SJCRH30 (cell line): ENCODE measurements at regions not wholly inside any gene's neighbourhood (a gene's known extent, or its start where the extent isn't known, plus 50 kb on each side); places are given as distances from the start of the nearest gene placed in this dataset.

Source experiments
- DNase-seq, 2 experiments: peaks; one replicate each; pipeline ENCODE4 v3.0.0-alpha.2; 2015 to 2020
- H3K27ac ChIP-seq: fragments of 250-450 bp; sonication (Bioruptor Pico); 2 replicates; pipeline ENCODE4 v1.5.1; 2020; ENCODE audit warnings: mild to moderate bottlenecking, moderate library complexity
- H3K27me3 ChIP-seq: fragments of 250-450 bp; sonication (Bioruptor Pico); 2 replicates; pipeline ENCODE4 v1.5.1; 2020; ENCODE audit warnings: mild to moderate bottlenecking, moderate library complexity
- H3K36me3 ChIP-seq: fragments of 250-450 bp; sonication (Bioruptor Pico); 2 replicates; pipeline ENCODE4 v1.5.1; 2020; ENCODE audit warnings: mild to moderate bottlenecking, moderate library complexity
- H3K4me1 ChIP-seq: fragments of 250-450 bp; sonication (Bioruptor Pico); 2 replicates; pipeline ENCODE4 v1.5.1; 2020; ENCODE audit warnings: mild to moderate bottlenecking, moderate library complexity
- H3K4me3 ChIP-seq: fragments of 250-450 bp; sonication (Bioruptor Pico); 2 replicates; pipeline ENCODE4 v1.5.1; 2020; ENCODE audit warnings: mild to moderate bottlenecking, moderate library complexity
- H3K9me3 ChIP-seq: fragments of 250-450 bp; sonication (Bioruptor Pico); replicated peaks from 2 replicates; pipeline ENCODE4 v1.5.1; 2020; ENCODE audit warnings: mild to moderate bottlenecking, moderate library complexity

DNA sequence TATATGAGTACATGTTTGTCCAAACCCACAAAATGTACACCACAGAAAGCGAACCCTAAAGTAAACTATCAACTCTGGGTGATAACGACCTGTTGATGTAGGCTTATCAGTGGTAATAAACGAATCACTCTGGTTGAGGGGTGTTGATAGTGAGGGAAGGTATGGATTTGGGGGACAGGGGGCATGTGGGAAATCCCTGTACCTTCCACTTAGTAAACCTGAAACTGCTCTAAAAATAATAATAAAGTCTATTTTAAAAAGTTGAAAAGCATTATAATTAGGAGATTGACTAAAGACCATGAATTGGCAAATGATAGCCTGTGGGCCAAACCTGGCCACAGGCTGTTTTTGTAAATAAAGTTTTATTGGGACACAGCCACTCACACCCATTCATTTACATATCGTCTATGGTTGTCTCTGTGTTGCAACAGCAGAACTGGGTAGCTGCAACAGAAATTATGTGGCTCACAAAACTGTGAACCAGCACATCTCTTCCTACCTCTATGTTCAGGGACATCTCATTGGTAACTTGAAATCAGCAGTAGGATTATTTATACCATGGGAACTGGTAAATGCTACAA lies 85.5 kb upstream of the CDYL2 start:
- Histone ChIP-seq H3K36me3 (no peaks in the 10 kb centered on the region), H3K4me1 (no peaks in the 10 kb centered on the region), H3K9me3 (no peaks in the 10 kb centered on the region), H3K27ac (no peak overlapping the region), H3K27me3 (no peaks in the 10 kb centered on the region), H3K4me3 (no peak overlapping the region)
- DNase-seq = no peak

DNA sequence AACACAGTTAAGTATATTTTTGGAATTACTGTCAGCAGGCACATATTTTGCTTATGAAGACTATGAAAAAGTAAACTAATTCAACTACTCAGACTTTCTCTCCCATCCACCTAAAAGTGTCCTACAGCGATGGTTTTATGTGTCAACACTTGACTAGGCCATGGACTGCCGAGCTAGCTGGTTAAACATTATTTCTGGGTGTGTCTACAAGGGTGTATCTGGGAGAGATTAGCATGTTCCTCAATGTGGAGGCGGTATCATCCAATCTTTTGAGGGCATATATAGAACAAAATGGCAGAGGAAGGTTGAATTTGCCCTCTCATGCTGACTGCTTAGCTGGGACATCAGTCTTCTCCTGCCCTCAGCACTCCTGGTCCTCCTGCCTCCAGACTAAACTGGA lies 82.7 kb upstream of the CDYL2 start:
- no peak for DNase-seq
- no peaks in the 10 kb centered on the region for H3K9me3 ChIP-seq
- no peaks in the 10 kb centered on the region for H3K27me3 ChIP-seq
- H3K4me3 ChIP-seq = no peak overlapping the region
- H3K27ac ChIP-seq = no peak overlapping the region
- H3K36me3 ChIP-seq = no peaks in the 10 kb centered on the region
- H3K4me1 ChIP-seq = no peaks in the 10 kb centered on the region

DNA sequence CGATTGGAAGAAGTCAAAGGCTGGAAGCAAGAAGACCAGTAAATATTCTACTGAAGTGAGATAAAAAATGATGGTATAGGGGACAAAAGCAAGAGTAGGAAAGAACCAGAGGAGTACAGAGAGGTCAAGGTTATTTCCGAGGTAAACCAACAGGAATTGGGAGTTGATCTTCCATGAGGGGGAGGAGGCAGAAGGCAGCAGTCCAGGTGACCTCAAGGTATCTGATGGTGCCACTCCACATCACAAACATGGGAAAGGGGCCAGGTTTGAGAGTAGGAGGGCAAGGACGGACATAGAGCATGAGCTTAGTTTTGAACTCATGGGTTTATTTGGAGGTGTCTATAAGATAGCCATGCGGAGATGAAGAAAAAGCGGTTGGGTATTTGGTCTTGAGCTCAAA lies 79.4 kb upstream of the CDYL2 start:
- no peaks in the 10 kb centered on the region for H3K4me1 ChIP-seq
- H3K27ac ChIP-seq = no peak overlapping the region
- no peaks in the 10 kb centered on the region for H3K9me3 ChIP-seq
- no peaks in the 10 kb centered on the region for H3K36me3 ChIP-seq
- no peak overlapping the region for H3K4me3 ChIP-seq
- H3K27me3 ChIP-seq = no peaks in the 10 kb centered on the region
- DNase-seq = no peak

DNA sequence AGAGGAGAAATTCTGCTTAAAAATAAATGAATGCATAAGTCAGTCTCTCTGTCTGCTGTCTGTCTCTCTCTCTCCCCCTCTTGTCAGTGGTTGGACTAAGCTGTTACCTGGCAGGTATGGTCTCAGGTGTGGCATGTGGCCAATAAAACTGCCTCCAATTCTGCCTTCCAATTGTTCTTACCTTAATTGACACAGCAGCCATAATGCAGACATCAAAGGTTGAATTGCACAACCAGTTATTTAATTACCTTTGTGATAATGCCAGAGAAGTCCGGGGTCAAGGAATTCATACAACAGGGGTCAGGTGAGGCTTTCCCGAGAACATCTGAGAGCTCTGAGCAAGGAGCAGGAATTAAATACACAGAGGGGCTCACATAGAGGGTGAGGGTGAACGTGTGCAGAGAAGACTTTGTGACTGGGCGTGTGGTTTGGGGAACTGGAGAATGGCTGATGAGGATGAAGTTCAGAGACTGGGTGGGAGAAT lies 78.8 kb upstream of the CDYL2 start:
- no peak overlapping the region for H3K4me3 ChIP-seq
- no peaks in the 10 kb centered on the region for H3K27me3 ChIP-seq
- no peaks in the 10 kb centered on the region for H3K9me3 ChIP-seq
- no peaks in the 10 kb centered on the region for H3K4me1 ChIP-seq
- H3K36me3 ChIP-seq = no peaks in the 10 kb centered on the region
- no peak overlapping the region for H3K27ac ChIP-seq
- DNase-seq = no peak

DNA sequence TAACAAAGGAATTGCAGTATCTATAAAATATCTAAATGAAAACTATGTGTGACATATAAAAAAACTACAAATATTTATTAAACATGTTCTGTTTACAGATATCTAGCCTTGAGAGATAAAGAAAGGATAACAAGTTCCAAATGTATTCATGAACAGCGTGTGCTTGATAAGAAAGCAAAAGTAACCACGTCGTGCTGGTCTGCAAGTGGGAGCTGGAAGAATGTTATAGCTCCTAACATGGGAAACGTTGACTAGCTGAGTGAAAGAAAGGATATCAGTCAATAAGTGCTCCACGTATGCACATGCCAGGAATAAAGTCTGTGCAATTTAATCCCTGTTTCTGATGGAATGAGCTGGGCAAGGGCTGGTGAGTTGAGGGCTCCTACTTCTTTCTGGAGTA lies 71.2 kb upstream of the CDYL2 start:
- Histone ChIP-seq H3K9me3 (no peaks in the 10 kb centered on the region), H3K27me3 (no peaks in the 10 kb centered on the region), H3K27ac (no peak overlapping the region), H3K4me3 (no peak overlapping the region), H3K36me3 (no peaks in the 10 kb centered on the region), H3K4me1 (no peaks in the 10 kb centered on the region)
- no peak for DNase-seq

DNA sequence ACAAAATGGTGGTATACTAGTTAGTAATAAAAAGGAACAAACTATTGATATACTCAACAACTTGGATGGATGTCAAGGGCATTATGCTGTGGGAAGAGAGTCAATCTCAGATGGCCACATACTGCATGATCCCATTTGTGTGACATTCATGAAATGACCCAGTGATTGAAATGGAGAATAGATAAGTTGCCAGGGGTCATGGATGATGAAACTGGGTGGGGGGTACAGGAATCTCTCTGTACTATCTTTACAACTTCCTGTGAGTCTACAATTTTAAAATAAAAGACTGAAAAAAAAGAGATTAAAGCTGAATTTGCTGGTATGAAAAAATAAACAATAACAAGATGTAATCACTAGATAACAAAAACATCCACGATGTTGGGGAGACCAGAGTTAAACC lies 70.5 kb upstream of the CDYL2 start:
- H3K4me3 ChIP-seq = no peak overlapping the region
- no peak overlapping the region for H3K27ac ChIP-seq
- H3K4me1 ChIP-seq = no peaks in the 10 kb centered on the region
- no peaks in the 10 kb centered on the region for H3K9me3 ChIP-seq
- no peak for DNase-seq
- H3K36me3 ChIP-seq = no peaks in the 10 kb centered on the region
- H3K27me3 ChIP-seq = no peaks in the 10 kb centered on the region

DNA sequence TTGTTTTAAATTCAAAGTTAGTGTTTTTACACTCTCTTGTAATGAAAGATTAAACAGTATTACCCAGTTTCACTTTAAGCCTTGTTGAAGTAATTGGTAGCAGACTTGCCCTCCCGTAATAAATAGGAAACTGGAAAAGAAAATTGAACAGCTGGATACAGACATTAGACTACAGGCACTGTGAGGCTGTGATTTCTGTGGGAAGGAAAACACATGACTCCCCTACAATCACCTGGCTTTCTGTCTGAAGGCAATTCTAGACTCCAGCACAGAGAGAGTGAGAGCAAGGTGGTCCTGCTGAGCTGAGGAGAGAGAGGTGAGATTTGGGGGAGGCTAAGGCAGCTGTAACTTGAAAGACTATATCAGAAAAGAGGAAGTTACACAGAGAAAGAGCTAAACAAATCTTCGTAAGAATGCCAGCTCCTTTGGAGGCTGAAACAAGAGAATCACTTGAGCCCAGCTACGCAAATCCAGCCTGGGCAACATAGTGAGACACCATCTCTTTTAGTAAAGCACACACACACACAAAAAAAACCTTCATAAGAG lies 57.8 kb upstream of the CDYL2 start:
- no peaks in the 10 kb centered on the region for H3K4me1 ChIP-seq
- H3K36me3 ChIP-seq = no peaks in the 10 kb centered on the region
- no peak overlapping the region for H3K4me3 ChIP-seq
- H3K9me3 ChIP-seq = no peaks in the 10 kb centered on the region
- no peak for DNase-seq
- no peak overlapping the region for H3K27ac ChIP-seq
- H3K27me3 ChIP-seq = no peaks in the 10 kb centered on the region
